Right renal cortex interstitium (tissue), 3 donors: ENCODE measurements at regions not wholly inside any gene's neighbourhood (a gene's known extent, or its start where the extent isn't known, plus 50 kb on each side); places are given as distances from the start of the nearest gene placed in this dataset.

ENCODE experiments used
- DNase-seq, 3 donors: peaks; one replicate each; pipeline ENCODE4 v3.0.0-alpha.2; 2013; ENCODE audit warnings: low read depth in 3 of 3, low spot score in 2 of 3

DNA sequence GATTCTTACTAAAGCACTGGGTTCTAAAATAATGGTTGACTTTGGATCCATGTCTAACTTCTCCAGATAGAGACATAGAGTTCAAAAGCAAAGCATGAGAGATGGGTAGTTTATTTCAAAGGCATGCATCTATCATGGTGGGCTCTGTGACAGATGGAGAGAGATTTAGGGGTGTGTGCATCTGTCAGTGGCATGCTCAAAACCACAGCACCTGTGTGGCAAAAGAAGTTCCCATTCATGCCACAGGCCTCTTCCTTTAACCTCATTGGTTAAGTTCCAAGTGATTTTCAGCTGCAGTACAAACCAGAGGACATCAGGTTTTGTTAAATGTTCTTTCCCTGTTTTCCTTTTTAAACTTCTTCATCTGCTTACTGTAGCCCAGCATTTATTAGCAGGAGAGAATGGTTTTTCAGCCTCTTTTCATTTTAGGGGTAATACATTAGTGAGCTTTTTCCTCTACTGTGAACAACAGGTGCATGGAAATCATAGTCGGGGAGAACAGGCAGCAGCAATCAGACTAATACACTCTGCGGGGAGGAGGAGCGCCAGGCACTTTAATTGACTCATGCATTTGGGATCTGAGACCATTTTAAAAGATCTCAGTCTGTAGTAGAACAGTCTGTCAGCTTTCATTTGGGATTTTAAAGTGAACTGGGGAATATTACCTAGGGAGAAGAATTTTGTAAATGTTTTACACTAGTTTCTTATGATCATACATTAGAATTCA lies 52.4 kb upstream of the UPP2 start:
- no peak for DNase-seq

DNA sequence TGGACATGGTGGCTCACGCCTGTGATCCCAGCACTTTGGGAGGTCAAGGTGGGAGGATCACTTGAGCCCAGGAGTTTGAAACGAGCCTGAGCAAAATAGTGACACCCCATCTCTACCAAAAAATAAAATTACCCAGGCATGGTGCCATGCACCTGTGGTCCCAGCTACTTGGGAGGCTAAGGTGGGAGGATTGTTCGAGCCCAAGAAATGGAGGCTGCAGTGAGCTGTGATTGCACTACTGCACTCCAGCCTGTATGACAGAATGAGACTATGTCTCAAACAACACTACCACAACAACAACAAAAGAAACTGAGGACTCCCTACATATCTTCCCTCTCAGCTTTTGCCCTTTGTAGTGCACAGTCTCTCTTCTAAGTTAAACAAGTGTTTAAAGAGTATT lies 53.3 kb upstream of the UPP2 start:
- no peak for DNase-seq

DNA sequence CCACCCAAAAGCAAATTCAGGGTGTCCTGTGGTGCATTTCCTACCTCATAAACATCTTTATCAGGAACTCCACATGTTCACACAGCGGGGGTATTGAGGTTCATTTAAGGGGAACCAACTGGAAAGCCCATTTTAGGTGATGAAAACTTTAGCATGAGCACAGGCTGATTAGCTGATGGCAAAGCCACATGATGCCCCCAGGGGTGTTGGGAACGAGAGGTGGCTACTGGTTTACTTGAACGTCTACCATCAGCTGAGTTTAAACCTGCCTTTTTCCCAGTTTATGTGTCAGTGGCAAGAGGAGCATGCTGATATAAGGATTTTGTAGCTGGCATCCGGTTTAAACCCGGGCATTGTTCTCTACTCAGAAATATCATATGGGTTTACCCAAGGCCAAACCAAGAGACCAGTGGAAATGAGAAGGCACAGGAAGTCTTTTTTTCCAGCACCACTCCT lies 54.5 kb upstream of the UPP2 start:
- no peak for DNase-seq

DNA sequence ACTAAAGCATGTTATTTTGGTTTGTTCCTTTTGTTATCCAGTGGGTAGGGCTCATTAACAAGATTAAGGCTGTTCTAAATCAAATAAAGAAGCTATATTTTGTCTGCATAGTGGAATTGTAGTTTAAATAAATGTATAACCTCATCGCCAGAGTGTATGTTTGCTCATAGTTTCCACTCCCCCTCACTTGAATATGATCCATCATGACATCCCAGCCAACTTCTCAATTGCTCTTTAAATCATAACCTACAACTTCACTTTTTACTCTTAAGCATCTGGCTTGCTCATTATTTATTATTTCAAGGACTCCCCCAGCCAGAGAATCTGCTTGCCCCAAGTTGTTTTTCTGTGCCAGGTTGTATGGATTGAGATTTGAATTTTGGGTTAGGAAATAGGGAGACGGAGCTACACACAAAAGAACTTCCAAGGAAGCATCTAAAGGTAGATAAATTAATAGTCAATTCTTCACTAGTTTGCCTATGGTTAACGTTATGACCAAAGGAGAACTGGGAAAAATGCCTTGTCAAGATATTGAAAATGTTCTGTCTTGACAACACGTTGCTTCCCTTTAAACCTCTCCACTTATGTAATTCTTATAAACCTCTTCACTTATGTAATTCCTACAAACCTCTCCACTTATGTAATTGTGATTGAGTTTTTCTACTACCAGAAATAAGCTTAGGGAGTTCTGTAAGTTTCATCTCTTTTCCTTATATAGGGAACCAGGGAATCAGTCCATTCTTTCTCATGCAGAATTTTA lies 55.4 kb upstream of the UPP2 start:
- no peak for DNase-seq

DNA sequence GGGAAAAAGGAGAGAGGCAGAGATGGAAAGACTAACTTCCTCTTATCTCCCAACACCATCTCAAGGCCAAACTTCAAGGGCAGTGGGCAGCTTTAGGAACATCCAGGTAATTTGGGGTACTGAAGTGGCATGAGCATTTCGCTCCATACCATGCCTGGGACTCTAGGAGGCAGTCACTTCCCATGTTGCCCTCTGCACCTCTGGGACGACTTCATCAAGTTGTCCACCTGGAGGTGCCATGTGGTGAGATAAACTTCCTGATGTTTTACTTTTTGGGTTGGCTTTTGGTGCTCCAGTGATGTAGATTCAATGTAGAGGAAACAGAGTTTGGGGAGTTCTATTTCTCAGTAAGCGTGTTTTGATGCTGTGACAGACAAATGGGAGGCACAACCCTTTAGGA lies 56.3 kb upstream of the UPP2 start:
- no peak for DNase-seq

DNA sequence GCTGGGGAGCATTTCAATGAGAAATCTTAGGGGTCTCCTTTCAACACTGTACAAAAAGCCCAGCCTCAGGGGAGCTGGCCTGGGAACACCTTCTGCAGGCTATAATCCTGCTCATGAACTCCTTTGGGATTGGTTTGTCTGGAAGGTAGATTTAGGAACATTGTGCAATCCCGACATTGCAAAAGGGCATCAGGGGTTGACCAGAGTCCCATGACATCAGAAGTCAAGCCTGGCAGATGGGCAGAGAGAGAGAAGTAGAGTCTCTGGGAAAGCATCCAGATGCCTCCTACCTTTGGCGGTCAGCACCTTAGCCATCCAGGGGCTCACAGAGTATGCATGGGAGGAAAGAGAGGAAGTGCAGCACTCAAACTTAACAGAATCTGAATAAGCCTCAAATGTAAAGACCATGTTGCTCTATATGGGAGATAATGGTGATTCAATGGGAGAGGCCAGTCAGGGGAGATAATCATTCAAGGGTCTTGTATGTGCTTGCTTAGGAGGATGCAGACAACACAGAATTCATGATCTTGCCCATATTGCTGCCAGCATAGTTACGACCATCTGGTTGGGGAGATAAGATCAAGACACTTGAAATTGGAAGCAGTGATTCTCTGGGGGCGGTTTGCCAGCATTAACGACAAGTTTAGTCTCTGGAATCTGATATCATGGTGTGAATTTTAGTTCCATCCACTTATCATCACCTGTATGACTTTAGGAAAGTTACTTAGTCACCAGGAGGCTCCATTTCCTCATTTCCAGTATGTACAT lies 58.3 kb upstream of the UPP2 start:
- DNase-seq = no peak

DNA sequence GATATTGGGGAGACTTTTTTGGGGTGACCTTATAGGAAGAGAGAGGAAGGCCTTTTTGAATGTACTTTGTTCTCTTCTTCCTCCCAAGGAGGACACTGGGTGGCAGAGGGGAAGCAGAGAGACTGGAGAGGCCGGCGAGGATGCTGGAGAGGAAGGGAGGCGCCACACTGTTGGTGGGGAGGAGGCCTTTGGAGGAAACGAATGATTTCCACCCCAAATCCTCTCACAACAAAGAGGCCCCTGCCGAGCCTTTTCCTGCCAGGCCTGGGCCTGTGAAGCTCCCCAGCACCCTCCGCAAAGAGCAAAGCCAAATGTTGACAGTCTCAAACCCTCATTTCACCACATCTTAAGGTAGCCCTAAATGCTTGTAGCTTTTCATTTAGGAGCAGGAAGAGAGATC lies 59.0 kb upstream of the UPP2 start:
- no peak for DNase-seq

DNA sequence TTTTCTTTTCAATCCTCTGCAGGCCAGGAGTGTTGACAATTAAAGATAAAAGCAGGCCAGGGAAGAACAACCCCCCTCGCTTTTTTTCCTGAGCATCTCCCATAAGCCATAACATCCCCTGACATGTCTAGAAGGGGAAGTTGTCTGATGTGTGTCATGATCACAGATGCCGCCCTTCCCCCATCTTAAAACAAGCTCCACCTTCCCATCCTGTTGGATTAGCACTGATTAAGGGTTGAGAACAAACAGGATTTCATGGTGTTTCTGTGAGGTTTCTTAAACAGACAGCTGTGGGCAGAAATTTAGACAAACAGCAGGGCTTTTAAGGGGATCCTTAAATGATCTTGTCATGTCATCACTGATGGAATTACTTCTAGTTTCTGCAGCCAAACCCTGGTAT lies 59.4 kb upstream of the UPP2 start:
- no peak for DNase-seq

DNA sequence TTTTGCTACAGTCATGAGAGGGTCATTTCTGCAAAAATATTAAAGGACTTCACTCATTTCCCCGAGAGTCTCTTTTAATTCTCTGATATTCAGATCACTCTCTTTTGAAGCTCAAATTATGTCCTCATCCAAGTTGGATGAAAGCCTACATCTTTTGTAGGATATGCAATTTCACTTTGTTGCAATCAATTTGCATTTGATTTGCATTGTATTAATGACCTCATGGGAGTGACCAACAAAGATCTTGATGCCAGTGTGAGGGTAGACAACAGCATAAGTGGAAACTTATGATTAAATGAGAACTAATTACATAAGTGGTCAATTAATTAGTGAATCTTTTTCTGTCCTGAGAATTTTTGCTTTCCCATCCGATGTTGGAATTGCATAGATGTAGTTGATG lies 60.3 kb upstream of the UPP2 start:
- DNase-seq = no peak

DNA sequence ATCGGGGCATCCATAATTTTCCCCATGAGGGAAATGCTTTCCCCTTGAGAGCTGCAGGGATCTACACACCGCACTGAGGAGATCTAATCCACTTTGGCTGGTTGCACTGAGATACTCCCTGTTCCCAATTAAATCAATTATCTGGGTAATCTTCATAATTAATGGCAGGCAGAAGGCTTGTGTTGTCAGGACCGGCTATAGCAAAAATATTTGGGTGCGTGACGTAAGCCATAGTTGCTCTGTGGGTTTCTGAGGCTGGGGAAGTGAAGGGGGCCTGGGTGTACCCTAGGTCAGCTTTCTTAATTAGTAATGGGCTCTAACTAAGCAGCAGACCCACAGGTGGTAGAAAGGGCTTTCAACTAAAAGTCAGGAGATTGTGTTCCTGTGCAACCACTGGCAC lies 62.8 kb upstream of the UPP2 start:
- no peak for DNase-seq

DNA sequence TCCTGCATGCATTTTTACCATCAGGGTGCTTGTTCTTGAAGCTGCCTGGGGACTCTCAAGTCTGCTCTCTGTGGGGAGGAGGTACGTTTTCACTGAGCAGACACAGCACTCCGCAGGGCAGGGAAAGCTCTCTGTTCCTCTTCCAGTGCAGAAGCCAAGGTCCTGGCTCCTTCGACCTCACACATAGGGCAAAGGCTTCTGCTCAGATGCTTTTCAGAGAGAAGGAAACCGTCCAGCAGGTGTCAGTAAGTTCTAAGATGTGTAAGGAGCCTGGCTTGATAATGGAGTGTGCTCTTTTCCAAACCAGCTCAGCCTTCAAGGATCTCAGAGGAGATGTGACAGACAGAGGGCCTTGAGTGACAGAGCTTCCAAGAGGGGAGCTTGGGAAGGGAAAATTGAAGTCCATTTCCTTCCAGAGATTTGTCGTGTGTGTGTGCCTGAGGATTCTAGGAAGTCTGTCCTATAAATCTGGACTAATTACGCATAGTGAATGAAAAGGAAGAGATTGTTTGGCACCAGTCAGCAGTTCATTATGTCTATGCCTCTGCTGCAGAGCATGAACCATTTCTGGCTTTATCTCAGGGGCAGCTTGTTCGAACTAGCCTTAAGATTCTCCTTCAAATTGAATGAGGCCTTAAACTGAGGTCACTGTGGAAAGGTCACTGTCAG lies 67.3 kb upstream of the UPP2 start:
- DNase-seq = peak in 2 of 3 donors; percentile 47 to 56

DNA sequence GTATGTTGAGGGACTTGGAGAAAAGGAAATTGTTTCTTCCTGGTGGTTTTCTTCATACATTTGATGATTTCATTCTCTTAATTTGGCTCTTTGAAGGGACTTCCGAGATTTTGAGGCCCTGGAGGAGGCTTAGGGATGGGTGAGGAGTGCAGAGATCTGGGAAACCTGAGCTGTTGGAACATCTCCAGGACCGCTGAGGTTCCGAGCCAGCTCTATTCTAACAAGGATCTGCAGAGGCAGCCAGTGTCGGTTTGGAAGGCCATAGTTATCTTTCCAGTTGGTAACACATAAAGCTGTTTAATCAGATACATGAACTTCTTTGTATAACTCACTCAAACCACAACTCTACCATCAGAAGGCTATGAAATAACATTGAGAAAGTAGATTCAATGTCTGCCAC lies 70.3 kb upstream of the UPP2 start:
- DNase-seq = no peak

DNA sequence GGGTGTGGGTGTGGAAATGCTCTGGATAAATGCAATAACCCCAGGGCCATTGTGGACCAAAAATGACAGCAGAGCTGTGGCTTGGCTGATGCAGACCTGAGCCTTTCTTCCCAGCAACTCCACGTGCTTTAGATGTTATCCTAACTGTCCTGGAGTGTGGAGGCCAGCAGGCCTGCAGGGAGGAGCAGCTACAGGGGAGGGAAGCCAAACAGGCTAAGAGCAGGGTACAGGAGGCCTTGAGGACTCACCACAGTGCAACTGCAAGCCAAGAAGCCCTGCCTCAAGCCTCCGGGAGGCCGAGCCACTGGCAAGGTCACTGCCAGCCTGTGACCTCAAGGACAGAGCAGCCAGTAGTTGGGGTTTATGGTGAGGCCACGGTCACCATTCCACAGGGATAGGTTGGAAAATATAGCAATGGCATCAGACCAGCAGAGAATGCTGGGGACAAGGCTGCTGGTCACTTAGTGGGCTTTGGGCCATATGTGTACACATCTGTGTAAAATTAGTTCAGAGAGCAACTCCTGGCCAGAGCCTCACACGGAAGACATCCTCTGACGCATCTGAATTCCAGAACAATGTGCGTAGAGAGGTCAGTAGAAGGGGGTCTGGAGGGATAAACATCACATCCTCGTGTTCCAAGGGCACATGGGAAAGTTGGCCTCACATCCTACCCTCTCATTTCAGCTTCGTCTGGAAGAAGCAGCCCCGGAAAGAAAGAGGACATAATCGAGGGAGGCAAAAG lies 76.2 kb upstream of the UPP2 start:
- no peak for DNase-seq

DNA sequence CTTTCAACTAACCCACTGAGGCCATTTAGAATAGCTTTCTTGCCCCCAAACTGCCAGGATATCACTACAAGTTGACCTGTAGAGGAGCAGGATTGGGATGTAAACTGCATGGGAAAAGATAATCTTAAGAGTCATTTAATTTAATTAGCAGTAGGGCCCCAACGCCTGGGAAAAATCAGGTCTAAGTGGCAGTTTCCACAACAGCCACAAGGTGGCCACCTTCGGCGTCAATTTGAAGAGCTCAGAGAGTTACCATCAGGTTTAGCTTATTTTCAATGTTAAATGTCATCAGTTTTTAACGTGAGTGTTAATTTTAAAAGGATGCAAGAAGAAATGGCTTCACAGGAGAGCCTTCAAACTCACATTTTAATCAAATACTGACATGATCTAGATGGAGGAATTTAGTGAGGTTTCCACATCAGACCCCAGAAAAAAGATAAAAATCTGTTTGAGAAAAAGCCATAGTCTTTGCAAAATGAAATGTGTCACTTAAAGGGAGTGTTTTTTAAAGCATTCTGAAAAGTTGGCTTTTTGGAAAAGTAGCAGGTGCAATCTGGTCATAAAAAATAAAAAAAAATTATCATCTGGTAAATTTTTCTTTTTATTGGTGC lies 77.3 kb upstream of the UPP2 start:
- DNase-seq = no peak

DNA sequence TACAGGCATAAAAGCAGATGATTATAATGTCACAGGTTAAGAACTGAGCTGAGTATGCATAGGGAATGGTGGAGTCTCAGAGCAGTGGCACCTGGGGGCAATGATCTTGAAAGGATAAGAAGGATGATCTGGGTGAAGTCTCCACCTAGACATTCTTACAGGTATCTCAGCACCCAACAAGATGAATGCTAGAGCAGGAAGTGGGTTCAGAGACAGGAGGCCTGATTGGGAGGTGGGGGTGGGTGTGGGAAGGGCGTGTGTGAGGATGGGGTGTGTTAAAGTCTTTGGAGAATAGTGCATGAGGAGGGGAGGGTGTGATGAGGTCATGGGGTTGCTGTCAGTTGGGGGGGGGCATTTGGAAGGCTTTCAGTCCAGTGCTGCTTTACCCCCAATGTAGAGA lies 78.8 kb upstream of the UPP2 start:
- no peak for DNase-seq

DNA sequence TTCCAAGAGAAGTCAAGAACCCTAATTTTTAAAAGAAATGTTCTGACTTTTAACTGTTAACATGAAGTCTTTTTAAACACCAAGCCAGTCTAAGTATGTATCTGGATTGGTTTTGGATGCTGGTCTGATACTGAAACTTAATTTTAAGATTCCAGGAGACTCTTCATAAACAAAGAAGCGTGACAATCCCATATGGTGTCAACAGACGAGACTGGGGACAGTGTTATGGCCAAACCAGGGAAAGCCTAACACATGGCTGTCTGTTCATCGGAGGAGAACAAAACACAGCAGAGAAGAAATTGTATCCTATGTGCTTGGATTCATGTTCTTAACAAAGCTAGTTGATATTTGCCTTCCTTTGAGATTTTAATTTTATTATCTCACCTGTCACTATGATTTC lies 80.5 kb upstream of the UPP2 start:
- DNase-seq = no peak

DNA sequence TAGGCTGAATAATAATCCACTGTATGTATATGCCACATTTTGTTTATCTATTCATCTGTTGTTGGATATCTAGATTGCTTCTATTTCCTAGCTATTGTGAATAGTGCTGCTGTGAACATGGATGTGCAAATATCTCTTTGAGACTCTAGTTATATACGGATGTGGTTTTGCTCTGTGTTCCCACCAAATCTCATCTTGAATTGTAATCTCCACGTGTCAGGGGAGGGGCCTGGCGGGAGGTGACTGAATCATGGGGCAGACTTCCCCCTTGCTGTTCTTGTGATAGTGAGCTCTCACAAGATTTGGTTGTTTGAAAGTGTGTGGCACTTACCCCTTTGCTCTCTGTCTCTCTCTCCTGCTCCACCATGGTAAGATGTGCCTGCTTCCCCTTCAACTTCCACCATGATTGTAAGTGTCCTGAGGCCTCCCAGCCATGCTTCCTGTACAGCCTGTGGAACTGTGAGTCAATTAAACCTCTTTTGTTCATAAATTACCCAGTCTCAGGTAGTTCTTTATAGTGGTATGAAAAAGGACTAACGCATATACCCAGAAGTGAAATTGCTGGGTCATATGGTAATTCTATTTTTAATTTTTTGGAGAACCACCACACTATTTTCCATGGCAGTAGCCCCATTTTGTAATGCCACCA lies 86.1 kb upstream of the UPP2 start:
- no peak for DNase-seq

DNA sequence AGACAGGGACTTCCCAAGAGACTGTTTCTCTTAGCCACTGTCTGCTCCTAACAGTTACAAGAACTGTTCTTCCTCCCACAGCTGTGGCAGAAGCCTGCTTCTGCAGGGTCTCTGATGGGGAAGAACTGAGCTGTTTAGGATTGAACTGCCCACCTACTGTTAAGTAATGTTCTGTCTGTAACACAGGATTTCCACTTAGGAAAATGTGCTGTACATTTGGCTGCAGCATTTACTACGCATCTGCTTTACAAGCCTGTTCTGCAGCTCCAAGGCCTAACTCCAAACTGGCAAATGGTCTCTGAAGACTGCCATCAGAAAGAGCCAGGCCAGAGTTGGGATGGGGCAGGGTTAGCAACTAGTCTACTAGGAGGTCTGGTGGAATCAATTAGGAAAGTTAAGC lies 87.8 kb upstream of the UPP2 start:
- no peak for DNase-seq

DNA sequence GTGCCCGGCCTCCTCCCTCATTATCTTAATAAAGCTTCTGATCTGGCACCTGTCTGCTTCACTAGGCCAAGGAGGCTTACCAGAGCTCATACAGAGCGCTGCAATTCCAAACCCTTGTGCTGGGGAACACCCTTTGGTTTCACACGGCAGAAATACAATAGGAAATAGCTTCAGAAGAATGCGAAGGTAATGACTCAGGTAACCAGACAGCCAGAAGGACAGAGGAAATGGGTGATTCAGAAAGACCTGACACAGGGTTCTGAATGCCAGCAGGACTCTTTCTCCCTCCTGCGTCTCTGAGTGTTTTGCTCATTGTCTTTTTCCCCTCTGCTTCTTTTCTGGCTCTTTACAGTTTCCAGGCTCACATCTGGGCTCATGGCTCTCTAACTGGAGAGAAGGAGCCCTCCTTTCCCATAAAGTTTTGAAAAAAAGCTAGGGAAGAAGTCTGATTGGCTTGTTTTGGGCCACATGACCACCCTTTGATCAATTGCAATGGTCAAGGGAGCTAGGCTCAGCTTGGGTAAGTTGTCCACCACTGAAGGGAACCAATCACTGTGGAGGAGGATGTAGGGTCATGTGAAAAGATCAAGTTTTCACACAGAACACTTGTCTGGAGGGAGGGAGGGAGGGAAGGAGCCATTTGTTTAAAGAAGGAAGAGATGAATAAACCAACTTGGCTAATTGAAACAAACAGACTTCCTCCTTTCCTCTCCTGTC lies 90.5 kb upstream of the UPP2 start:
- DNase-seq = no peak
